ENCODE measurements at regions not wholly inside any gene's neighbourhood (a gene's known extent, or its start where the extent isn't known, plus 50 kb on each side); places are given as distances from the start of the nearest gene placed in this dataset.

DNA sequence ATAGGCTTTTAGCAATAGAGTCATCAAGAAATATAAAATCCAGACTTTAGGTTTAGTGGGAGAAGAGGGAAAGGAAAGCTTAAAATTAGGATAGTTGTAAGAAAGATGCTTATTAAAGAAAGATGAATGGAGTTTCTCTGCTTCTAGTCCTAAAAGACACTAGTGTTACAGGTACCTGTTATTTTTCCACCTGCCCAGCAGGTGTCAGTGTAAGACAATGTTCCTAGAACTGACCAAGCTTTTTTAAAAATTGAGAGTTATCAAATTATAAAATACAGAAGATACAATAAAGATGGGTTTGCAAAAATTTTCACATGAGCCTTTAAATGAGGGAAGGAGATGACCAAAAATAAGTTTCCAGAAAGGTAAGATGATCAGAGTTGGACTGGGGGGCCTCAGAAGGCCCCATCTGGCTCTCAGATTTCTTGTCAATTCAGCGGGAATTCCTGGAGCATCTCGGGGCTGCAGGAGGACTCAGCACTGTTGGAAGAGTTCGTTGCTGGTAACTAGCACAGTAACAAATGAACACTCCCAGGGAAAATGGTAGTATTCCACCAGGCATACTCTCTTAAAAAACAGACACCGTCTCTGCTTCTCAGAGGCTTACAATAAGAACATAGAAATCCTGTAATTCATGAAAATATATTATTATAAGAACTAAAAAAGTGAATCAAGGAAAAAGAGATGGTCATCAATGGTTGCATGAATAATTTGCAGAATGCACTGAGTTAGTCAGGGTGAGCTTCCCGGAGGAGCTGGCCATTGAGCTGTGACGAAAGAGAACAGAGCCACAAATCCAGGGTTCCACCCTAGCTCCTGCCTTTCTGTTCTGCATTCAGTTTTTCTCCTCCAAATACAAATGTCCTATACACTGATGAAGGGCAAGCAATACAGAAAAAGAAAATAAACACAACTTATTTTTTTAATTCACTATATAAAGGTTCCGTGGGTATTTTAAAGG is 71.8 kb upstream of the PIK3CG start:
- no peak overlapping the region for H3K9ac ChIP-seq (ENCODE audit: insufficient read depth, low read length, poor library complexity, severe bottlenecking)
- peaks cover 1 to 5% (median 4%) of the 10 kb centered on the region in 3 donors for H3K27me3 Mint-ChIP-seq (ENCODE audit: low read depth in 3 of 3)
- no peak overlapping the region for H3K27ac ChIP-seq (ENCODE audit: low read depth in 1 of 2, low read length in 2 of 2)
- no peak overlapping the region for H3K4me3 Mint-ChIP-seq
- H3K4me1 ChIP-seq (ENCODE audit: control insufficient read depth in 1 of 2, insufficient read depth in 2 of 2, low read length in 2 of 2) = no peaks in the 10 kb centered on the region
- H3K9me3 Mint-ChIP-seq = peaks cover 0 to 4% (median 2%) of the 10 kb centered on the region in 7 donors
- H3K4me2 ChIP-seq (replicated peaks; ENCODE audit: extremely low read depth, low read length, poor library complexity, severe bottlenecking) = no peak overlapping the region
- no peaks in the 10 kb centered on the region for H3K36me3 ChIP-seq (replicated peaks in 1 of 2; ENCODE audit: control insufficient read depth in 1 of 2, insufficient read depth in 2 of 2, low read length in 2 of 2)
- no peak overlapping the region for H3K4me3 ChIP-seq (replicated peaks in 1 of 3; ENCODE audit: low read depth in 2 of 3, low read length in 3 of 3)
- intact Hi-C loops (cut with micrococcal nuclease) = loop anchor here (5.0 to 10.0 kb wide), 3 partner anchors 92 to 359 kb away; no protein-coding TSS in a partner anchor
- no peak overlapping the region for H3K27ac Mint-ChIP-seq
- DNase-seq = peak in 2 of 3 donors; percentile 21 to 52
- no peaks in the 10 kb centered on the region for H3K79me2 ChIP-seq (ENCODE audit: insufficient read depth, low read length)
- H4K20me1 ChIP-seq (ENCODE audit: insufficient read depth, low read length) = no peaks in the 10 kb centered on the region
- no peak overlapping the region for H2AFZ ChIP-seq (ENCODE audit: insufficient read depth, low read depth, low read length, poor library complexity, severe bottlenecking)
- TF ChIP-seq, protein P1, sequence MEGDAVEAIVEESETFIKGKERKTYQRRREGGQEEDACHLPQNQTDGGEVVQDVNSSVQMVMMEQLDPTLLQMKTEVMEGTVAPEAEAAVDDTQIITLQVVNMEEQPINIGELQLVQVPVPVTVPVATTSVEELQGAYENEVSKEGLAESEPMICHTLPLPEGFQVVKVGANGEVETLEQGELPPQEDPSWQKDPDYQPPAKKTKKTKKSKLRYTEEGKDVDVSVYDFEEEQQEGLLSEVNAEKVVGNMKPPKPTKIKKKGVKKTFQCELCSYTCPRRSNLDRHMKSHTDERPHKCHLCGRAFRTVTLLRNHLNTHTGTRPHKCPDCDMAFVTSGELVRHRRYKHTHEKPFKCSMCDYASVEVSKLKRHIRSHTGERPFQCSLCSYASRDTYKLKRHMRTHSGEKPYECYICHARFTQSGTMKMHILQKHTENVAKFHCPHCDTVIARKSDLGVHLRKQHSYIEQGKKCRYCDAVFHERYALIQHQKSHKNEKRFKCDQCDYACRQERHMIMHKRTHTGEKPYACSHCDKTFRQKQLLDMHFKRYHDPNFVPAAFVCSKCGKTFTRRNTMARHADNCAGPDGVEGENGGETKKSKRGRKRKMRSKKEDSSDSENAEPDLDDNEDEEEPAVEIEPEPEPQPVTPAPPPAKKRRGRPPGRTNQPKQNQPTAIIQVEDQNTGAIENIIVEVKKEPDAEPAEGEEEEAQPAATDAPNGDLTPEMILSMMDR (IDR thresholded peaks at IDR 0.05) = peak; percentile 88
- no peaks in the 10 kb centered on the region for H3K4me1 Mint-ChIP-seq
- no peaks in the 10 kb centered on the region for H3K27me3 ChIP-seq (ENCODE audit: control insufficient read depth in 2 of 2, insufficient read depth in 2 of 2, low read length in 2 of 2)
- WGBS (ENCODE audit: insufficient coverage) = 94% methylated on average over 2 of the region's 7 CpGs
- no peaks in the 10 kb centered on the region for H3K36me3 Mint-ChIP-seq
- H3K9me3 ChIP-seq (replicated peaks in 1 of 2; ENCODE audit: control insufficient read depth in 1 of 2, insufficient read depth in 1 of 2, low read length in 2 of 2) = no peaks in the 10 kb centered on the region

DNA sequence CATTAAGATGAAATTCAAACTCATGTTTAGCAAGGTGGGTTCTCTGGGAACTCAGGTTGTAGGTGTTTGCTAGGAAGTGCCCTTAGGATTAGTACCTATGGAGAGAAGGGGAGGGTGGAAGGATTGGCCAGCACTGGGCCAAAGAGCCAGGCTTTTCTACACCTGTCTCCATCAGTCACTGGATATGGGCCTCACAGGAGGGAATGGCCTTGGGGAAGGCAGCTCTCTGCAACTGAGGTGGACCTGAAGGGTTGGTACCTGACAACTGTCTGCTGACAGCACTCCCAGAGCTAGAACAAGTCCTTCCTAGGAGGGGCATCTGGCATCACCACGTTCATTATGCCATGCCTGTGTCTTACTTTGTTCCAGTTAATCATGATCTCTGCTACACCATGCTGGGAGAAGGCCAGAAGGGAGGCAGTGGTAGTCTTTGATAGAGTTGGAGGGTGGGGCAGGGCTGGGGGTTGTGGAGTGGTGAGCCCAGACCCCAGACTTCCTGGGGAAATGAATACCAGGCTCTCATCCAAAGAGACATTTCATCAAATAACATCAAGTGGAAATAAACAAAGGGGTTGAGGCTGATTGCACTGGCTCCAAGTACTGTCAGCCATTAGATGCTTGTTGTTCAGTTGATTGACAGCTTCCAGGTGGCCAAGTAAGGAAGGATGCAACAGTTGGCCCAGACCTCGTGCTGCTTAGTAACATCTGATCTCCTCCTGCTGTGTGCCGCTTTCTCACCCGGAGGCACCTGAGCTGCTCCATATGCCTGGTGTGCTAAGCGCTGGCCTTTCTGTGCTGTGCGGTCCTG is 70.6 kb upstream of the PIK3CG start:
- Histone ChIP-seq H3K4me3 (replicated peaks in 1 of 3; ENCODE audit: low read depth in 2 of 3, low read length in 3 of 3) (no peak overlapping the region), H3K4me1 (ENCODE audit: control insufficient read depth in 1 of 2, insufficient read depth in 2 of 2, low read length in 2 of 2) (no peaks in the 10 kb centered on the region), H3K79me2 (ENCODE audit: insufficient read depth, low read length) (no peaks in the 10 kb centered on the region), H4K20me1 (ENCODE audit: insufficient read depth, low read length) (no peaks in the 10 kb centered on the region), H3K9ac (ENCODE audit: insufficient read depth, low read length, poor library complexity, severe bottlenecking) (no peak overlapping the region), H3K36me3 (replicated peaks in 1 of 2; ENCODE audit: control insufficient read depth in 1 of 2, insufficient read depth in 2 of 2, low read length in 2 of 2) (no peaks in the 10 kb centered on the region), H3K4me2 (replicated peaks; ENCODE audit: extremely low read depth, low read length, poor library complexity, severe bottlenecking) (no peak overlapping the region), H2AFZ (ENCODE audit: insufficient read depth, low read depth, low read length, poor library complexity, severe bottlenecking) (no peak overlapping the region), H3K9me3 (replicated peaks in 1 of 2; ENCODE audit: control insufficient read depth in 1 of 2, insufficient read depth in 1 of 2, low read length in 2 of 2) (no peaks in the 10 kb centered on the region), H3K27me3 (ENCODE audit: control insufficient read depth in 2 of 2, insufficient read depth in 2 of 2, low read length in 2 of 2) (no peaks in the 10 kb centered on the region), H3K27ac (ENCODE audit: low read depth in 1 of 2, low read length in 2 of 2) (no peak overlapping the region)
- intact Hi-C loops (cut with micrococcal nuclease) = loop anchor here (5.0 to 10.0 kb wide), 3 partner anchors 90 to 358 kb away; no protein-coding TSS in a partner anchor
- H3K4me1 Mint-ChIP-seq = no peaks in the 10 kb centered on the region
- TF ChIP-seq, protein P1 (IDR thresholded peaks at IDR 0.05) = no peak
- H3K4me3 Mint-ChIP-seq = no peak overlapping the region
- no peak for DNase-seq
- H3K27ac Mint-ChIP-seq = peak overlapping the region in 1 of 7 donors; percentile 30
- 70% methylated on average over 3 of the region's 6 CpGs for WGBS (ENCODE audit: insufficient coverage)
- peaks cover 1 to 5% (median 4%) of the 10 kb centered on the region in 3 donors for H3K27me3 Mint-ChIP-seq (ENCODE audit: low read depth in 3 of 3)
- H3K36me3 Mint-ChIP-seq = no peaks in the 10 kb centered on the region
- peaks cover 5 to 7% (median 6%) of the 10 kb centered on the region in 7 donors for H3K9me3 Mint-ChIP-seq
